H54 (cell line): ENCODE measurements at regions not wholly inside any gene's neighbourhood (a gene's known extent, or its start where the extent isn't known, plus 50 kb on each side); places are given as distances from the start of the nearest gene placed in this dataset.

ENCODE experiments used
- DNase-seq: peaks from one replicate; pipeline ENCODE4 v3.0.0; 2011; ENCODE audit warnings: low spot score, mixed read lengths; ENCODE audit not compliant: insufficient read length
- FAIRE-seq: peaks from 3 replicates; lab custom pipeline; 2011; peaks lifted over from hg19 to GRCh38; lab: Jason Lieb, UNC
- POLR2A ChIP-seq: IDR thresholded peaks from 2 replicates; pipeline ENCODE4 v1.6.1; 2011; ENCODE audit warnings: low read depth, mild to moderate bottlenecking, low read length

DNA sequence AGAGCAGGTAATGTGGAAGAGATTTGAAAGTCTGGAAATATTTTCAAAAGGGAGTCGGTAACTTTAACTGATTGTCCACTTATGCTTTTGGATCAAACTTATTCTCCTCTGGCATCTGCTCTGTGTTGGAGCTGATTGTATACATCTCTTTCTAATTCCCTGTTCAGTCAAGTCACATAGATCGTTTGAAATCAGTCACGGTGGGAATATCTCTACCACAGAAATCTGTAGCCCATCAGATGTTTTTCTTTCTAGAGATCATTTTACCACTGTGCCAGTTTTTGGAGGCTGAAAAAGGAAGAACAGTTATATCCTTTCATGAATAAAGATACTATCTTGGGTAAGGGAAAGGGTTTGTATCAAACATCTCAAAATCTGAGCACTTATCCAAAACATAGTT, 1853.3 kb downstream of the EFNA5 start:
- FAIRE-seq (no peak), DNase-seq (no peak)
- TF ChIP-seq POLR2A = no peak

DNA sequence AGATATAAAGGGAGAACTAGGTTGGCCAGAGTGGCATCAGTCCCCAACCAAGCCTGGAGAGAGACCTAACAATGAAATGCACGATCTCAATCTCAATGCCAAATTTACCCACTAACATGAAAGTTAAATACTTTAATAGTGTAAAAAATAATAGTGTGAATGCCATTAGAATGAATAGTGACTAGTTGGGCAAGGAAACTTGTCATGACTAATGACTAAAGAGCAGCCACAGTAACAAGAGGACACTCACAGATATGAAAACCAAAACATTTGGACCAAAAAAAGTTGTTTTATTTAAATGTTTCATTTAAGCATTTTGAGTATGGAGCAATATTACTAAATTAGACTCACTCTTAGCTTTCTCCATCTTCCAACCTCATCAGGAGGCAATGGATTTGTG, 1853.8 kb downstream of the EFNA5 start:
- TF ChIP-seq POLR2A = no peak
- DNase-seq = no peak
- no peak for FAIRE-seq

DNA sequence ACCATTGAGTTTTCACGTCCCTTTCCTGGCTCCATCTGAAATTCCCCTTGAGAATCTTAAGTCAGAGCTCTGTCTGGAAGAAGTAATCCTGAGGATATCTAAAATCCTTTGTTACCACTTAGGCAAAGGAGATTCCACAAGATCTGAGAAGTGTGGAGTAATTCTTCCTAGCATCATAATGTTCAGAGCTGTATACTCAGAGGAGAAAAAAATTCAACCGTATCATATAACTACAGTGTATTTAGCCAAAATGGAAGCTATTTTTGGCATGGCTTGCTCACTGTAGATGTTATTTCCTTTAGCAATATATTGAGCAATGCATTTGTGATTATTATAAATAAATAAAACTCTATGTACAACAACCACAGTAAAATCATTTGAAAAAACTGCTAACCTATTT, 1858.4 kb downstream of the EFNA5 start:
- no peak for FAIRE-seq
- TF ChIP-seq POLR2A = no peak
- no peak for DNase-seq

DNA sequence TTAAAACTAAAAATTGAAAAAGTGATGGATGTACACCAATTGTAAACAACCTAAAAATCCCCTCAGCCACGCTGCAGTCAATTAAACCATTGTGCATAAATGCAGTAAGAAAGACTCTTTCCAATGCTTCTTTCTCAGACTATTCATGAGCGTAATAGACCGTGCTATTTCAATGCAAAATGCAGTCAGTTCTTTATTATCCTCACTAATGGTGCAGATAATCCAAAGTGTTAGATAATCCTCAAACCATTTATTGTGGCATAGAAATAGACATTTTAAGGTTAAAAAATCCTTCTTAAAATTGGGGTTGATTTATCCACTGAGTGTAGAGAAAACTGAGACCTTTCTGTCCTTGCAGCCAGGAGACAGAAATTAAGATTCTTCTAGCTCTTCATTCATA, 1862.8 kb downstream of the EFNA5 start:
- FAIRE-seq (no peak), DNase-seq (no peak)
- no peak for TF ChIP-seq POLR2A

DNA sequence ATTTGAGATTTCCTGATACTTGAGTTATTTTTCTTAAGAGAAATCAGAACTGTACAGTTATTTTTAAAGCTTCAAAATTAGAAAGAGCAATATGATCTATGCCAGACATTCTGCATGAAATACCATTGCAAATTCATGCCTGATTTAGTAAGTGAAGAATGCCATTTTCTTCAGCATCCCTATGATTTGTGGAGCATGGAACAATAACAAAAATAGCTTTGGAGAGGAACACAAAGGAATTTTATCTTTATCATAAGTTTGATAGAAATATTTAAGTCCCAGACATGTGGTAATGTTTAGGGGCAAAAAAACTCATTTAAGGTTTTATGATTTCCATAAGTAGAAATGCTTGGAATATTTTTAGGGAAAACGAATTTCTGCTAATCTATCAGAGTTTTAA, 1863.4 kb downstream of the EFNA5 start:
- no peak for TF ChIP-seq POLR2A
- DNase-seq (no peak), FAIRE-seq (no peak)

DNA sequence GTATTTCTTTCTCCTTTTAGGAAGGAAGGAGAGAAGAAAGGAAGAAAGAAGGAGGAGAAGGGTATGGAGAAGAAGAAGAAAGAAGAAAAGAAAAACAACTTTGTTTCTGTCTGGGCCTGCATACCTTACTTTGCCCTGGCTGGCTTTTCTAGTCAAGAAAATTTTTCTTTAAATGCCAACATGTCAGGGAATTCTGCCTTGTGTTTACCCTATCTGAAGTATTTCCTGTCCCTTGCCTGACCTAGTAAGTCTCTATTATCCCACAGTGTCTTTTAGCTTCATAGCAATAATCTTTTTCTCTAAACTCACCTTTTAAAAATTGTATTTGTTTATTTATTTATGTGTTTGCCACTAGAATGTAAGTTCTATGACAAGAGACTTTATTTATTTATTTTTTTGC, 1864.1 kb downstream of the EFNA5 start:
- no peak for TF ChIP-seq POLR2A
- FAIRE-seq (no peak), DNase-seq (no peak)

DNA sequence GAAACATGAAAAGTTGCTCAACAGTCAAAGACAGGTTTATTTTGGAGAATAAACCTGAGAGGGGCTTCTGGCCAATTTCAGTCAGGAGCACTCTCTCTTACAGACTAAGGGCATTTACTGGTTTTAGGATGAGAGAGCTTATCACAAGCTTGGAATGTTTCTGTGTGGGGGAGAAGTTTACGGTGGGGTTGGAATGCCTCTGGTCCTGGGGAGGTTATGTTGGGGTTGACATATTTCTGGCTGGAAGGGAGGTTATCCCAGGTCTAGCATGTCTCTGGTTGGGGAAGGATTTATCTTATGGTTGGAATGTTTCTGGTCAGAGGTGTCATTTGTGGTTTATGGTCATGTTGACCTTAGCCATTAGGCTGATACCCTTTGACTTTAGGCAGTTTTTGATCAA, 1867.3 kb downstream of the EFNA5 start:
- FAIRE-seq = no peak
- no peak for TF ChIP-seq POLR2A
- DNase-seq = no peak

DNA sequence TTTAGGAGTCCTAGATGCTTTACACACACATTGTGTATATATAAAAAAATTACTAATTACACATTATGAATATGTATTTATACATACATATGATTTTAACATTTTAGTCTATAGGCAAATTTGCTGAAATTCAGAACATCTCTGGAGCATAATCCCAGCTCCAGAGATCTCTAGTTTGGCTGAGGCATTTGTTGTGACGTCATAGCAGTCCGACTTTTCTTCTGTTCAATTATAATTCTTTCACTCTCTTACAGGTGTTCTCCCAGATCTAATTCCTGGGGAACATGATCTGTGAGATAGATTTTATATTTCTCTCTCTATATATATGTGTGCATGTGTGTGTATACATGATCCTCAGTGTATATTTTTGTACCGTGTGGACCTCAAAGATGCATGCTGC, 1876.2 kb downstream of the EFNA5 start:
- no peak for TF ChIP-seq POLR2A
- DNase-seq = no peak
- FAIRE-seq = no peak

DNA sequence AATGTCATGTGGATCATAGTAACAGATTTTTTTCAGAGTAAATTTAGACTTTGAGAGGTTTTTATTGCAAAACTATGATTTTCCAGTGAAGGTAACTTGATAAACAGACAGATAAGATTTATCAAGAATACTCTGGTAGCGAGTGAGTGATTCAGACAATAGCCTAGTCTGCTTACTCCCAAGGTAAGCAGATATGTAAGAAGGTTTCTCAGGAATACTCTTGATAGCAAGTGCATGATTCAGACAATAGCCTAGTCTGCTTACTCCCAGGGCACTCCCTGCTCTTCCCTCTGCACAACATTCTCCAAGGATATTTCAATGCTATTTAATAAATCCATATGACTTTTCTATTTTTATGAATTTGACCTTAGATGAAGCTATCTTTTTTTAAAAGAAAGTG, 1881.5 kb downstream of the EFNA5 start:
- no peak for FAIRE-seq

DNA sequence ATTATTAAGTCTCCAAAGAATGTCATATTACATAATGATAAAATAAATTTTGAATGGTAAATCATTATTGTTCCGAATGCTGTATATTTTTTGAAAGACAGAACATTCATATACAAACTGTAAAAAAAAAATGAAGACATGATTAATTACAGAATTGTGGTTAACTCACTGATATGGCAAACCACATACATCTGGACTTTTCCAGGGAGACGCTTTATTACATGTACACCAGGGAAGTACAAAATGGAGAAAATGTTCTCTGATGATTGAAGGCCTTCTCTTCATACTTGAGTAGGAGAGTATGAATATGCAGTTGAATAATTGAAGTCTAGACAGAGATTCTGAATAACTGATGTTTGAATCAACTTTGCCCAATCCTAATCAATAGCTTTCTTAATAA, 1886.9 kb downstream of the EFNA5 start:
- no peak for DNase-seq
- no peak for FAIRE-seq
- no peak for TF ChIP-seq POLR2A

More for the DNA sequence above, 1881.5 kb downstream of the EFNA5 start:
- DNase-seq = no peak
- TF ChIP-seq POLR2A = no peak

DNA sequence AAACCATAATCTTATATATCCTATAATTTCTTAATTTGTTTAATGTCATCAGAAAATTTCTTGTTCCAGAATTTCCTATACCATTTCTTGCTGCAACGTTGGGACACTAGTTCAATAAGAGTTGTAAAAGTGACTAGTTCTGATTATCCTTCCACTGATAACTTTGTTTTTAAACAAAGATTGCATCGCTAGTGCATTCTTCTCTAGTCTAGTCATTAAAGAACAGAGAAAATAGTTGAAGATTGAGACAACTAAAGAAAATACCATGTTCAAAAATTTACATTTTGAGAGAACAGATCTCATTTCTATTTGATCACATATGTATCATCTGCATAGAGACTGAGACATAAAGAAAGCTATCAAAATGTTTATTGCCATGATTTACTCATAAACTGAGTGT, 1888.2 kb downstream of the EFNA5 start:
- no peak for DNase-seq
- no peak for TF ChIP-seq POLR2A
- no peak for FAIRE-seq

DNA sequence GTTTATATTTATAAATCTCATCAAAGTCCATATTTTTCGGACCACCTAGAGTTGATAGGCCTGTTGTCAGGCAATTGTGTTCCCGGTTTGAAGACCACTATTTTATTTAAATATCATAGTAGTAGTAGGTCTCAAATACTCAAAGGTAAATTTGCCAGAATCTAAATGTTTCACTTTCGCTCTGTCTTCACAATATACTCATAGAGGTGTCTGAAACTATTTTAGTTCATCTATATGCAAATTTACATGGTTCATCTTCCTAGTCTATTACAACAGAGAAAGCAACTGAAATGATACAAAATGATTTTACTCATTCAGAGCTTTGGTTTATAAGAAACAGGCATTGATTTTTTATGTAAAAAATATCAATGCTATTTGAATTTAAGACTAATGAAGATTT, 1897.5 kb downstream of the EFNA5 start:
- TF ChIP-seq POLR2A = no peak
- FAIRE-seq (no peak), DNase-seq (no peak)

DNA sequence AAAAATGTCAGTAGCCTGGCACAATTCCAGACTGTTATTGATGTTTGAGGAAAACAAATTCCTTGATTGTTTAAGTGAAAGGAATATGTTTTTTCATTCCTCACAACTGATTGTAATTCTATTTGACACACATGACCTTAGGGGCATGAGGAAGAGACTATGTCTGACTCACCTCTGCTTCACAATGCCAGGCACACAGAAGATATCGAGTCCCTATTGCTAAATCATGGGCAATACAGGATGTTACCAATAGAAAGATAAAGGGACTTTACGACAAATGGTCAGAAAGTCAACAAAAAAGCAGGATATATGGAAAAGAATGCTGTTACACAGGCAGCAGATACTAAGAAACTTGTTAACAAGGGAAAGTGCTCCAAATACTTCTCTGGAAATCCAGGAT, 1903.5 kb downstream of the EFNA5 start:
- DNase-seq = no peak
- no peak for FAIRE-seq
- TF ChIP-seq POLR2A = no peak

DNA sequence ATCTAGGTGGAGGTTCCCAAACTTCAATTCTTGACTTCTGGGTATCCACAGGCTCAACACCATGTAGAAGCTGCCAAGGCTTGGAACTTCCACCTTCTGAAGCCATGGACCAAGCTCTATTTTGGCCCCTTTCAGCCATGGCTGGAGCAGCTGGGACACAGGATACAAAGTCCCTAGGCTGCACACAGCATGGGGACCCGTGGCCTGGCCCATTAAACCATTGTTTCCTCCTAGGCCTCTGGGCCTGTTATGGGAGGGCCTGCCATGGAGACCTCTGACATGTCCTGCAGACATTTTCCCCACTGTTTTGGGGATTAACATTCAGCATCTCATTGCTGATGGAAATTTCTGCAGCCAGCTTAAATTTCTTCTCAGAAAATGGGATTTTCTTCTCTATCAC, 1908.0 kb downstream of the EFNA5 start:
- TF ChIP-seq POLR2A = no peak
- DNase-seq = no peak
- FAIRE-seq = no peak

DNA sequence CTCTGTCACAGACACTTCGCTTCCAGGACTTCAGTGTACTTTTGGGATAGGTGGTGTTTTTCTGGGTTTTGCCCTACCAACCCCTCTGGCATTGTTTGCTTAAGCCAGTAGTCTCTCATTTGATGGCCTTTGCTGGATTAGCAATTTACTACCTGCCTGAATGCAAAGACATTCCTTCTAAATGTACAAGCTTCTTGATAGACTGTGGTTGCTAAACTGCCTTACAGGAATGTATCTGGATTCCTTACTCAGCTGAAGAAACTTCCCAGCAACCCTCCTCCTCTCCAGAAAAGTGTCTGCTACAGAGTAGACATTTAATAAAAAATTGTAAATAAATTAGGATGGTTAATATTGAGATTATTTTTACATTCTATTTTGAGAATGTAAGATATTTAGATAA, 1916.7 kb downstream of the EFNA5 start:
- DNase-seq = no peak
- no peak for FAIRE-seq
- TF ChIP-seq POLR2A = no peak

DNA sequence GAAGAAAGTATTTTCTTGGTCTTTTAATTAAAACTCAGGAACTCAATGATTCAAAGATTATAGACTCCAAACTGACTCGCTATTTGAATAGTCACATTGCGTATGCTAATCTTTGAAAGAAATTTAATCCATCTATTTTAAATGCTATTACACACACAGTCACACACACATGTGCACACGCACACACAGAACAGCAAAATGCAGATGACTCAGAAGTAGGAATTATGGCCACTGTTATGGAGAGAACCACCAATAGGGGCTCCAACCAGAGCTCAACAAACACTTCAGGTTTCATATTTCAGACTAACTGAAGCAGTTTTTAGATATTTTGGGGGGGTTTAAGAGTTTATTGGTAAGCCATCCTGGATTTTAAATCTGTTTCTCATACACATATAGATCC, 1917.9 kb downstream of the EFNA5 start:
- FAIRE-seq = peak; percentile 15
- no peak for DNase-seq
- TF ChIP-seq POLR2A = no peak
